Urinary bladder (tissue), 3 donors: ENCODE measurements at regions not wholly inside any gene's neighbourhood (a gene's known extent, or its start where the extent isn't known, plus 50 kb on each side); places are given as distances from the start of the nearest gene placed in this dataset.
"Not testable (repeated sequence)": the region's sequence is repeated elsewhere in the genome, so short reads cannot be mapped to it uniquely, and the experiment has no call there.

Source experiments
- DNase-seq: peaks from one replicate; pipeline ENCODE4 v3.0.0-alpha.2; 2015; ENCODE audit errors: extremely low spot score
- H3K27ac ChIP-seq: one replicate; pipeline ENCODE4 v1.5.1; 2013; ENCODE audit warnings: low read depth, mild to moderate bottlenecking, moderate library complexity
- H3K36me3 ChIP-seq: one replicate; pipeline ENCODE4 v1.6.1; 2013; ENCODE audit warnings: mild to moderate bottlenecking, moderate library complexity; ENCODE audit not compliant: insufficient read depth
- H3K4me1 ChIP-seq: one replicate; pipeline ENCODE4 v1.6.1; 2013; ENCODE audit warnings: mild to moderate bottlenecking, moderate library complexity; ENCODE audit not compliant: insufficient read depth
- H3K4me3 ChIP-seq: one replicate; pipeline ENCODE4 v1.5.1; 2013; ENCODE audit warnings: low read depth, low read length
- WGBS: extraction: QIAGEN DNeasy Blood & Tissue Kit; methylation state at CpG from one replicate; pipeline ENCODE4 v1.1.7; 2013; 5-methylcytosine and 5-hydroxymethylcytosine counted together
- donor health status: healthy with polysubstance abuse.
- donor health status: healthy.

DNA sequence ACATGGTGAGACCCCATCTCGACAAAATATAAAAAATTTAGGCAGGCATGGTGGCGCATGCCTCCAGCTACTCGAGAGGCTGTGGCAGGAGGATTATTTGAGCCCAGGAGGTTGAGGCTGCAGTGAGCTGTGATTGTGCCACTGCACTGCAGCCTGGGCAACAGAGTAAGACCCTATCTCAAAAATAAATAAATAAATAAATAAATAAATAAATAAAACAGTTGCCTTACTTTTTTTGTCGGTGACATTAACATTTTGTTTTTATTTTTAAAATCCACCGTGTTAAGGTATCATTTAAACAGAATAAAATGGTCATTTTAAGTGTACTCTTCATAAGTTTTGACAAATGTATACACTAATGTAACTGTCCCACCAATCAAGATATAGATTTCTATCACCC lies 57.0 kb downstream of the RASL11A start:
- Histone ChIP-seq H3K36me3 (no peaks in the 10 kb centered on the region), H3K27ac (no peak overlapping the region), H3K4me3 (no peak overlapping the region), H3K4me1 (no peaks in the 10 kb centered on the region)
- no peak for DNase-seq
- 91% methylated on average over 5 of the region's 5 CpGs for WGBS

DNA sequence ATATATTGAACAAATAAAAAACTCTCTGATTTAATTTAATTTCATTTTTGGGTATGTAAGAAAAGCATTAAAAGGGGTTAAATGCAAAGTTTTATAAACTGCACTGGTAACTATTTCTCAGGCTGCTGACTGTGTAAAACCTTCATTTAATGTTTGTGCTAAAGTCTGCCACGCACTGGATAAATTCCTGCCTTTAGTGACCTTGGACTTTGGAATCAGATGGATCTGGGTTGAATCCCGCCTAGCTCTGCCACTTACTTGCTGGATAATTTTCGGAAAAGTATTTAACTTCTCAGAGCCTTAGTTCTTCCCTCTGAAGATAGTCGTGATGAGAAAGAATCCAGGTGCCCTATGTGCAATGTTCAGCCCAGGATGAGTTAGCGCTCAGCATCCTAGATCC lies 58.6 kb downstream of the RASL11A start:
- no peak for DNase-seq
- no peak overlapping the region for H3K27ac ChIP-seq
- no peaks in the 10 kb centered on the region for H3K4me1 ChIP-seq
- H3K36me3 ChIP-seq = no peaks in the 10 kb centered on the region
- 73% methylated on average over 5 of the region's 5 CpGs for WGBS
- no peak overlapping the region for H3K4me3 ChIP-seq

DNA sequence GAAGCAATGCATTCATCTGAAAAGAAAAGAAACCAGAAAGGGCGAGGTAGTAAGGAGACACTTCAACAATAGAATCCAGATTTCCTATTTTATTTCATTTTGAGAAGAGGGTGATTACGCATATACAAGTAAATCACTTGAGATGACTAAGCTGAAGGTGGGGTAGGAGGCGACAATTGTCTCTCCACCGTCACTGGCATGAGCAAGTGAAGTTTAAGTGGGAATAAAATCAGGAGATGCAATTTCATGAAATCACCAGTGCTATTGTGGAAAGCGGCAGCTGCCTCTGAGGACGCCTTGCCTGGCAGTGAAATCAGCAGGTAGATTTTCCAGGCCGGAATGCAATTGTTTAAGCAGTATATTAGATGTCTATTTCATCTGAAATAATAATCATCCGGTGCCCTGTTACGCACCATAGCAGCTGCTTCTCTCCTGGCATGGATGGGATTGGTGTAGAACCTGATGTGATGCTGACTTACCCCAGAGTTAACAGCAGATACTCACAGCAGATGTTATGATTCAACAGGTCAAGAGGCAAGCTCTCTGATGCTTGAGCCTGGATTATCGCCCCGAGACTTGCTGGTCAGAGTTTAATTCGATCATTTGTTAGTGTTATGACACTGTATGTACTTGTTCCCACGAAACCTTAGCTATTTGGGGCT lies 64.3 kb downstream of the RASL11A start:
- no peaks in the 10 kb centered on the region for H3K4me1 ChIP-seq
- H3K4me3 ChIP-seq = no peak overlapping the region
- no peaks in the 10 kb centered on the region for H3K36me3 ChIP-seq
- H3K27ac ChIP-seq = no peak overlapping the region
- WGBS = 65% methylated on average over 13 of the region's 13 CpGs
- no peak for DNase-seq

DNA sequence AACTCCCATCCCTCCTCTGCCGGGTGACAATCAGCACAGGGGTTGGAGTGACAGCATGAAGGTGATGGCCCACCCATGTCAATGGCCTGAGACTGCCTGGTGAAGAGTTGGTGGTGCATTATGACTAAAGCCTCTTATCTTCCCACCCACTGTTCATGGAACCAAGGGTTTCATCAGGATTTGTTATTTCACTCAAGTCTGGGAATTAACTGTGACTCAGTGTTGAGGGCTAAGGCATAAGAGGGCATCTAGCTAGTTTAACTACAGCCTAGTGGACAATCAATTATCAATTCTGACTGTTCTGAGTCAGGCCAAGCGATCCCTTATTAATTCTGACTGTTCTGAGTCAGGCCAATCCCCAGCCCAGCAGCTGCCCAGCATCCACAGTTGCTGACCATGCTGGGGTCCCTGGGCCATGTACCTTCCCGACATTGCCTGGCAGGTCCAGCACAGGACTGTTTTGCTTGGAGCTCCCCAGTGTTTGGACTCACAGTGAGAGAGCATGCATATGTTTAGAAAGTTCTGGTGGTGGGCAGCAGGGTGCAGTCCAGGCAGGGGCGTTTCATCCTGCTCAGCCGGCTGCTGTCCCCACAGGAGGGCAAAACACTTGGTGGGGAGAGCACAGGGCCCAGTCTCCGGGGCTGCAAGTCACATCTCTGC lies 65.5 kb downstream of the RASL11A start:
- H3K36me3 ChIP-seq = no peaks in the 10 kb centered on the region
- 66% methylated on average over 6 of the region's 6 CpGs for WGBS
- no peak overlapping the region for H3K4me3 ChIP-seq
- H3K4me1 ChIP-seq = no peaks in the 10 kb centered on the region
- DNase-seq = no peak
- H3K27ac ChIP-seq = no peak overlapping the region

DNA sequence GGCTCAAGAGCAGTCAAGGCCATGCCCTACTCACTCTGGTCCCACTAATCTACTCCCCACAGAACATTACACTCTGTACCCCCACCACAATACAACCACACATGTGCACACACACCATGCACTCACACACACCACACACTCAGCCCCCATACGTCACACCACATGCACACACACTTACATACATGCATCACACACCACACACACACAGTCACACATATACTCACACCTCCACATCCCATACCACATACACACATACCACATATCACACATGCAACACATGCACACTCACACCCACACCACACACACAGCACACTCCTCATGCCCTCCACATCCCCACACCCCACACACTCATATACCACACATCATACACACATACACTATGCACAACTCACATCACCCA lies 67.6 kb downstream of the RASL11A start:
- no peak overlapping the region for H3K27ac ChIP-seq
- H3K4me3 ChIP-seq = no peak overlapping the region
- H3K4me1 ChIP-seq = no peaks in the 10 kb centered on the region
- no peaks in the 10 kb centered on the region for H3K36me3 ChIP-seq
- no peak for DNase-seq
- WGBS = 51% methylated on average over 1 of the region's 1 CpG

DNA sequence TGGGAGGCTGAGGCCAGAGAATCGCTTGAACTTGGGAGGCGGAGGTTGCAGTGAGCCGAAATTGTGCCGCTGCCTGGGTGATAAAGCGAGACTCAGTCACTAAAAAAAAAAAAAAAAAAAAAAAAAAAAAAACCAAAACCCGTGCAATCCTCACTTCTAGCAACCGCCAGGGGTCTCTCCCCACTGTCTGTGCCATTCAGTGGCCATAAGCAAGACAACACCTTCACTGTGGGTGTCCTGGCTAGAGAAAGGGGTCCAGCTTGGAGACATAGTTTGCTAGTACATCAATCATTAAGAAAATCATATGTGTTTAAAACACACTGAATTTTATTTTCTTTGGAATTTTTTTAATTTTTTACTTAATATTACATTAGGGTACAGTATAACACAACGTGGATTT lies 68.2 kb downstream of the RASL11A start:
- no peaks in the 10 kb centered on the region for H3K36me3 ChIP-seq
- H3K4me3 ChIP-seq = no peak overlapping the region
- no peak overlapping the region for H3K27ac ChIP-seq
- 73% methylated on average over 8 of the region's 8 CpGs for WGBS
- H3K4me1 ChIP-seq = no peaks in the 10 kb centered on the region
- DNase-seq = no peak

DNA sequence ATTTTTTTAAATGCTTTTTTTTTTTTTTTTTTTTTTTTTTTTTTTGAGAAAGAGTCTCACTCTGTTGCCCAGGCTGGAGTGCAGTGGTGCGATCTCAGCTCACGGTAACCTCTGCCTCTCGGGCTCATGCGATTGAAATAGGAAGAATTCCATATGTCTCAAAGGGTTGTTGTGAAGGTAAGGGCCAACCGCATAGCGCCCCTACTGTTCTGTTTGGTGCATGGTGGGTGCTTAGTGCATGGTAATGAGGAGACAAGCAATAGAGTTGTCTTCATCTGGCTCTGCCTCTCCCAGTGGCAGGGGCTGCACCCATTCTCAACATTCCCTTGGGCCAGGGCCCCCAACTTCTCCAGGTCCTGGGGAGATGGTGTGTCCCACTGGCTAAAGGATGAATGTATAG lies 68.7 kb downstream of the RASL11A start:
- Histone ChIP-seq H3K4me1 (no peaks in the 10 kb centered on the region), H3K36me3 (no peaks in the 10 kb centered on the region), H3K27ac (no peak overlapping the region), H3K4me3 (no peak overlapping the region)
- WGBS = 18% methylated on average over 6 of the region's 6 CpGs
- DNase-seq = no peak

DNA sequence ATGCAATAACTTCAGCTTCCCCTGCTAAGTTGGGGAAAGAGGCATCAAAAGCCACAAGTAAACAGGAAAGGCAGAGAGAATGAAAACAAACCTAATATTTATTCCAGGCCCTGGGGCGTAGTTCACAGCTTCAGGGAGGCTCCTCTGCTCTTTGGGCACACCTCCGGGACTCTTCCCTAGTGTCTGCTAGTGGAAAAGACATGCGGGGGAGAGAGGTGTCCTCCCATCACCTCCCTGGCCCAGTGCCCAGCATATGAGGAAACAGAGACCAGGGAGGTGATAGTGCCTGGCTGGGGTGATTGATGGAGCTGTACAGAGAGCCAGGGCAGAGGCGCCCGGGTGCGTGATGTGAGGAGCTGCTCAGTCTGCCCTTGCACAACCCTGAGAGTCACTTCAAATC lies 71.0 kb downstream of the RASL11A start:
- no peaks in the 10 kb centered on the region for H3K4me1 ChIP-seq
- no peaks in the 10 kb centered on the region for H3K36me3 ChIP-seq
- 50% methylated on average over 6 of the region's 6 CpGs for WGBS
- no peak overlapping the region for H3K4me3 ChIP-seq
- no peak for DNase-seq
- no peak overlapping the region for H3K27ac ChIP-seq

DNA sequence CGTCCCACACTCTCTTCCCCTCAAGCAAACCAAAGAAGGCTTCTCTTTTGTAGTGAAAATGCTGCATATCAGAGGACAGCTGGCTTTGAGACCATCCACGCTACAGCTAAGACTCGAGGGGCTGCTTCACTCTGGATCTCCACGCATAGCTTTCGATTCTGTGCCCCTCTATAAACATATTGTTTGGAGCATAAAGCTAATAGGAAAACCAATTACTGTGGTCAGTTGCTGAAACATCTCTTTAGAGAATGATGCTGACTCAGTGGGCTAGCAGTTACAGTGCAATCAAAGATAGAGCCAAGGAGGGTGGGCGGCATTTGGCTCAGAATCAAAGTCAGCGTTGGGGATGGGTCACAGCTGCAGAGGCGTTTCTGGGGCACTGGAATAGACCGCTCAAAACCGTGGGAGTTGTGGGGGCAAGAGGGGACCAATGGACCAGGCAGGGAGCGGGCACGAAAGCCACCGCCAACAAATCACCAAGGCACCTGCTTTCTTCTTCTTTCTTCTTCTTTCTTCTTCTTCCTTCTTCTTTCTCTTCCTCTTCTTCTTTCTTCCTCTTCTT lies 76.7 kb downstream of the RASL11A start:
- no peak overlapping the region for H3K4me3 ChIP-seq
- DNase-seq = no peak
- H3K27ac ChIP-seq = no peak overlapping the region
- H3K4me1 ChIP-seq = no peaks in the 10 kb centered on the region
- H3K36me3 ChIP-seq = no peaks in the 10 kb centered on the region
- 45% methylated on average over 13 of the region's 13 CpGs for WGBS

DNA sequence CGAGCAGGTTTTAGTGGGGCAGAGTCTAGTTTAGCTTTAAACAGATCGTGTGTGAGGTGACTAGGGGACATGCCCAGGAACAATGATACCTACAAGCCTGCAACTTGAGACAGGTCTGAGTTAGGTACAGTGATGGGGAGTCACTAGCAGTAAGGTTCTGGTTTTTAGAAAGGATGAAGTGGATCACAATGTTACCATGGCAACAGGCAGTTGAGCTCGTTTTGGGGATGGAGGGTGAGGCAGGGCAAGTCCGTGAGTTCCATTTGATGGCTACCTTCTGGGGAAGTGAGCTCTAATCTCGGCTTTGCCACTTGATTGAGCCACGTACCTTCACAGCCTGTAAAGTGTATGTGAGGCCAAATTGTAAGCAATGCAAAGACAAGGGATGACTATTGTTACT lies 76.0 kb upstream of the GTF3A start:
- no peak overlapping the region for H3K27ac ChIP-seq
- 55% methylated on average over 6 of the region's 6 CpGs for WGBS
- H3K36me3 ChIP-seq = no peaks in the 10 kb centered on the region
- H3K4me1 ChIP-seq = no peaks in the 10 kb centered on the region
- no peak overlapping the region for H3K4me3 ChIP-seq
- DNase-seq = no peak

DNA sequence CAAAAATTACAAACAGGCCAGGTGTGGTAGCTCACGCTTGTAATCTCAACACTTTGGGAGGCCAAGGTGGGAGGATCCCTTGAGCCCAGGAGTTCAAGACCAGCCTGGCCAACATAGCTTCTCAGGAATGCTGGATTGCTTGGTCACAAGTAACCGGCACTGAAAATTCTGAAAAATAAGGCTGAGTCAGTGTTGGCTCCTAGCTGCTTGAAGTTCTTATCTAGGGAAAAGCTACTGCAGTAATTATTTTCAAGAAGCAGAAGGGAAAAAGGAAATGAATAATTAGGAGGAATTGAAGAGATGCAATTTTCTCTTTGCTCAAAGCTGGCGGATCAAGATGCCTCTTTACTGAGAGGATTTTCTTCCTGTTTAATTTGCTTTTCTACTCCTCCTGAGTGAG lies 75.0 kb upstream of the GTF3A start:
- 71% methylated on average over 3 of the region's 3 CpGs for WGBS

DNA sequence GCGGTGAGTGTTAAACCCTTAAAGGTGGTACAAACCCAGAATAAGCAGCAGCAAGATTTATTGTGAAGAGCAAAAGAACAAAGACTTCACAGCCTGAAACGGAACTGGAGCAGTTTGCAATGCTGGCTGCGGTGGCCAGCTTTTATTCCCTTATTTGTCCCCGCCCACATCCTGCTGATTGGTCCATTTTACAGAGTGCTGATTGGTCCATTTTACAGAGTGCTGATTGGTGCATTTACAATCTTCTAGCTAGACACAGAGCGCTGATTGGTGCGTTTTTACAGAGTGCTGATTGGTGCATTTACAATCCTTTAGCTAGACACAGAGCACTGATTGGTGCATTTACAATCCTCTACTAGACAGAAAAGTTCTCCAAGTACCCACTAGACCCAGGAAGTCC lies 73.6 kb upstream of the GTF3A start:
- not testable (repeated sequence) for H3K36me3 ChIP-seq, H3K4me1 ChIP-seq, H3K4me3 ChIP-seq, DNase-seq, H3K27ac ChIP-seq
- 91% methylated on average over 6 of the region's 6 CpGs for WGBS

More for the DNA sequence above, 75.0 kb upstream of the GTF3A start:
- Histone ChIP-seq H3K4me3 (no peak overlapping the region), H3K36me3 (no peaks in the 10 kb centered on the region), H3K4me1 (no peaks in the 10 kb centered on the region), H3K27ac (no peak overlapping the region)
- no peak for DNase-seq

DNA sequence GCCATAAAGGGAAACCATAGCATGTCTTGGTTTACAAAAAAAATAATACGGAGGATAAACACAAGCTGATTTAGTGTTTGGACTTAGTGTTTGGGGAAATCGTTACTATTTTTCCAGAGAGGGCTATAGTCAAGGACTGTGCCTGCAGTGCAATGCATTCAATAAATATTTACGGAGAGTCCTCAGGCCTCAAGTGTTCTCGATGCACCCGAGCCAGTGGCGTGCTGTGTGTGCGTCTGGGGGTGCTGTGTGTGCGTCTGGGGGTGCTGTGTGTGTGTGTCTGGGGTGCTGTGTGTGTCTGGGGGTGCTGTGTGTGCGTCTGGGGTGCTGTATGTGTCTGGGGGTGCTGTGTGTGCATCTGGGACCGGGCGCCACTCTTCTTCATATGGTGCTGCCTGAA lies 71.7 kb upstream of the GTF3A start:
- DNase-seq = no peak
- Histone ChIP-seq H3K4me3 (no peak overlapping the region), H3K4me1 (no peaks in the 10 kb centered on the region), H3K27ac (no peak overlapping the region), H3K36me3 (no peaks in the 10 kb centered on the region)
- WGBS = 68% methylated on average over 11 of the region's 11 CpGs

DNA sequence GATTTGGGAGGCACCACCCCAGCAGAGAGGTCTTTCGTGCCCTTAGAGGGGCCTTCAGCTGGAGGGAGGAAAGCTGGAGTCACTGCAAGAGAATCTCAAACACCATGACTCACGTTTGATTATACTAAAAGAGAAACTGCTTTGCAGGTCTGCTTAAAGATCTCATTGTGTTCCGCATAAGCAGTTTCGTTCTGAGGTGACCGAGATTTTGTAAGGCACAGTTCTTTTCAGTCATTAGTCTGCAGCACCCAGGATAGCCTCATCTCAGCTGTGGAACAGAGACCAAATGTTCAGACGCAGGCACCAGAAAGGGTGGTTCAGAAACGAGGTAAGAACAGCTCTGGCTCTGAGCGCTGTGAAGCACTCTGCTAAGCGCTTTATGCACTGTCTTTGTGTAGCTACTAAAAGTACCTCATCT lies 71.2 kb upstream of the GTF3A start:
- H3K36me3 ChIP-seq = no peaks in the 10 kb centered on the region
- no peak for DNase-seq
- H3K4me3 ChIP-seq = no peak overlapping the region
- H3K4me1 ChIP-seq = no peaks in the 10 kb centered on the region
- 58% methylated on average over 9 of the region's 9 CpGs for WGBS
- no peak overlapping the region for H3K27ac ChIP-seq
